ENCODE measurements at regions not wholly inside any gene's neighbourhood (a gene's known extent, or its start where the extent isn't known, plus 50 kb on each side); places are given as distances from the start of the nearest gene placed in this dataset.

DNA sequence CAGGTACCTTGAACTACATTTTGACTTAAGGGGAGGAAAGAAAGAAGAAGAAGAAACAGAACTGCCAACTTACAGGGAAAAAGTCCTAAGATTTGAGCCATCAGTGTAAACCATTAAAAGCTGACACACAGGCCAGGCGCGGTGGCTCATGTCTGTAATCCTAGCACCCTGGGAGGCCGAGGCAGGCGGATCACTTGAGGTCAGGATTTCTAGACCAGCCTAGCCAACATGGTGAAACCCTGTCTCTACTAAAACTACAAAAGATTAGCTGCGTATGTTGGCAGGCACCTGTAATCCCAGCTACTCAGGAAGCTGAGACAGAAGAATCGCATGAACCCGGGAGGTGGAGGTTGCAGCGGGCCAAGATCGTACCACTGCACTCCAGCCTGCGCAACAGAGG lies 389.7 kb upstream of the FAM241A start:
- no peak for TF ChIP-seq EZH2 (IDR thresholded peaks at IDR 0.05; ENCODE audit: borderline replicate concordance, insufficient read depth, low read depth, low read length, poor library complexity, severe bottlenecking)
- TF ChIP-seq, protein P1, sequence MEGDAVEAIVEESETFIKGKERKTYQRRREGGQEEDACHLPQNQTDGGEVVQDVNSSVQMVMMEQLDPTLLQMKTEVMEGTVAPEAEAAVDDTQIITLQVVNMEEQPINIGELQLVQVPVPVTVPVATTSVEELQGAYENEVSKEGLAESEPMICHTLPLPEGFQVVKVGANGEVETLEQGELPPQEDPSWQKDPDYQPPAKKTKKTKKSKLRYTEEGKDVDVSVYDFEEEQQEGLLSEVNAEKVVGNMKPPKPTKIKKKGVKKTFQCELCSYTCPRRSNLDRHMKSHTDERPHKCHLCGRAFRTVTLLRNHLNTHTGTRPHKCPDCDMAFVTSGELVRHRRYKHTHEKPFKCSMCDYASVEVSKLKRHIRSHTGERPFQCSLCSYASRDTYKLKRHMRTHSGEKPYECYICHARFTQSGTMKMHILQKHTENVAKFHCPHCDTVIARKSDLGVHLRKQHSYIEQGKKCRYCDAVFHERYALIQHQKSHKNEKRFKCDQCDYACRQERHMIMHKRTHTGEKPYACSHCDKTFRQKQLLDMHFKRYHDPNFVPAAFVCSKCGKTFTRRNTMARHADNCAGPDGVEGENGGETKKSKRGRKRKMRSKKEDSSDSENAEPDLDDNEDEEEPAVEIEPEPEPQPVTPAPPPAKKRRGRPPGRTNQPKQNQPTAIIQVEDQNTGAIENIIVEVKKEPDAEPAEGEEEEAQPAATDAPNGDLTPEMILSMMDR (IDR thresholded peaks at IDR 0.05) = no peak

Measured in B cell (primary cell).